CD1c-positive myeloid dendritic cell (primary cell): ENCODE measurements at regions not wholly inside any gene's neighbourhood (a gene's known extent, or its start where the extent isn't known, plus 50 kb on each side); places are given as distances from the start of the nearest gene placed in this dataset.

Experiments used
- DNase-seq: peaks from one replicate; pipeline ENCODE4 v3.0.0-alpha.2; 2016; ENCODE audit errors: extremely low spot score

DNA sequence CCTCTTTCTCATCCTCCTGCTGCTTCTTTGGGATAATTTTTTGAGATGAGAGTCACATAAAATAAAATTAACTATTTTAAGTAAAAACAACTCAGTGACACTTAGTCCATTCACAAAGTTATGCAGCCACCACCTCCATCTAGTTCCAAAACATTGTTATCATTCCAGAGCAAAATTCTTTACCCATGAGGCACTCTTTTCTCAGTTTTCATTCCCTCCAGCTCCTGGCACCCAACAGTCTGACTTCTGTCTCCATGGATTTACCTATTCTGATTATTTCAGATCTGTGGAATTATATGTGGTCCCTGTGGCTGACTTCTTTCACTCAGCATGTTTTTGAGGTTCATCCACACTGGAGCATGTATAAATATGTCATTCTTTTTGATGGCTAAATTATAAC lies 239.9 kb upstream of the DYNLRB2 start:
- no peak for DNase-seq

DNA sequence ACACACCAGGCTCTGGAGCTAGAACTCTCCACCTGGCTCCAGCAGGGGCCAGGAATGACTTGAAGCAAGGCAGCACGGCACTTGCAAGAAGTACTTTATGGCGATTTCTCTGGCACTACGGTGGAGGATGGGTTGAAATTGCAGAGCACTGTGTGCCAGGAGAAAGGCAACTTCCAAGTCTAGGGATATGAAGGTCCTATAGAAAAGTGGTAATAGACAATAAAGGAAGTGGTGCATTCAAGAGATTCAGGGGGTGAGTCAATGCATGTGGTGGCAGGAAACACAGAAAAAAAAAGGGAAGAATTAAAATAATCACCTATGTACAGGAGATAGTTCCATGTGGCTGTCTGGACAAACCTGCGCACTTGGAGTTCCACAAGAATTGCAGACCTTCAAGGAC lies 240.3 kb upstream of the DYNLRB2 start:
- DNase-seq, result no peak

DNA sequence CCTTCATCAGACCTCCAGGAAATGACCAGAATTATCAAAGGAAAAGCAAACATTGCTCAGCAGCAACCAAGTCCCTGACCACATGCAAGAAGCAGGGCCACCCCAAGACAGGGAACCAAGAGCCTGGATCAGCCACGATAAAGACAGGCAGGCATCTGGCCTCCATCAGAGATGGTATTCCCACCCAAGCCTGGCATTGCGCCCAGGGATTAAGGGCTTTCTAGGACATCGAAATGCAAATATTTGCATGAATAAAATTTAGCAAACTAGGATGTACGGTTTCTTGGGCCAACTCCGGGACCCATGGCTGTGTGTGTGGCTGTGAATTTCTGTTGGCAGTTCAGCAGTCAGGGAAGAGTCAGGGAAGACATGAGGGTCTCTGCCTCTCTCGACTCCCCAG lies 241.4 kb upstream of the DYNLRB2 start:
- no peak for DNase-seq

DNA sequence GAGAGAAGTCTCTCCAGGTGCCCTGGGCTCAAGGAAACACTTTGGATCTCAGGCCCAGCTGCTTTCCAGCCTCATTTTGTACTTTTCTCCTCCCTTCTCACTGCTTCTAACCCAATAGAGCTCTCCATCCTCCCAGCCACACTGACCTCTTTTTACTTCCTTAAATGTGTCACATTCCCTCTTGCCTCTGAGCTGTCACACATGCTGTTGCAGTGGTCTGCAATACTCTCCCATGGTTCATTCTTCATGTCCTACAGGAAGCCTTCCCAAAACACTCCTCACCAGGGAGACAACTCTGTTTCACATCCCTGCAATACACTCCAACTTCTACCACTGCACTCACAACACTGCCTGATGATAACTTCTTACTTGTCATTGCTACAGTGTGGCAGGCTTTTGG lies 242.1 kb upstream of the DYNLRB2 start:
- DNase-seq, result no peak

DNA sequence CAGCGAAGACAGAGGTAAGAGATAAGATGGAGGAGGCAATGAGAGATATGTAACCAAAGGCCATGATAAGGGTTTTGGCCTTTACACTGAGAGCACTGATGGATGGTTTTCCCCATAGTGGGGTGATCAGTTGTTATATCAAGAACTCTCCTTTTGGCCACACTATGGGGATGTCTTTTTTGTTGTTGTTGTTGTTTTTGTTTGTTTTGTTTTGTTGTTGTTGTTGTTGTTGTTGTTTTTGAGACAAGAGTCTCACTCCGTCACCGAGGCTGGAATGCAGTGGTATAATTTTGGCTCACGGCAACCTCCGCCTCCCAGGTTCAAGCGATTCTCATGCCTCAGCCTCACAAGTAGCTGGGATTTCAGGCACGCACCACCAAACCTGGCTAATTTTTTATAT lies 244.8 kb upstream of the DYNLRB2 start:
- no peak for DNase-seq

DNA sequence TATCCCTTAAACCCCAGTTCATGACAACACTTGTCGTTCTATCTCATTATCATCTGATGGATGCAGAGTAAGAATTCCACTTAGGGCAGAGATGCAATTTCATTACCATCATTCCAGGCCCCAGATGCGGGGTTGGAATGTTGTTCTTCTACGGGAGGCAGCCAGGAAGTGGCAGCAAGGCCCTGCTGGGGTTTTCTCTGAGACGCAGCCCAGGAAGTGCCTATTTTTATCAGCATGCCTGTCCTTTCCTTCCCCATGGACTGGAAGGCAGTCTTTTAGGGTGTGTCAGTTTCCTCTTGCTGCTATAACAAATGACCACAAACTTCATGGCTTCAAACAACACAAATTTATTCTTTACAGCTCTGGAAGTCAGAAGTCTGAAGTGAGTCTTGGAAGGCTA lies 246.6 kb upstream of the DYNLRB2 start:
- DNase-seq, result no peak

DNA sequence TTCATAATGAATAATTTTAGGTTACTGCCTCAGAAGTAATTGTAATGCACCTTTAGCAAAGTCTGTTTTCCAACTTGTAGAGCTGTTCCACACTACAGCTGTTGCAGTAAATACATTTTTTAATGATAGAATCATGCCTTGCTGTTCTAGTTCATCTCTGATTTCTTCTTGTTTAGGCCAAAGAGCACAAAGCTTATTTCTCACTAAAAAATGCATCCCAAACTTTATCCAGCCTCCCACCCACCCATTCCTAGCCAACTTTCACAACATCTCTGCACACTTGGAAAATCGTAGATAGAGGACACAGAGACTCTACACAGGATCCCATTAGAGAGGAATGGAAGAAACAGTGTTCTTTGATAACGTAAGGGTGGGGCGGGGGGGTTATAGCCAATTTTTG lies 252.2 kb upstream of the DYNLRB2 start:
- no peak for DNase-seq

DNA sequence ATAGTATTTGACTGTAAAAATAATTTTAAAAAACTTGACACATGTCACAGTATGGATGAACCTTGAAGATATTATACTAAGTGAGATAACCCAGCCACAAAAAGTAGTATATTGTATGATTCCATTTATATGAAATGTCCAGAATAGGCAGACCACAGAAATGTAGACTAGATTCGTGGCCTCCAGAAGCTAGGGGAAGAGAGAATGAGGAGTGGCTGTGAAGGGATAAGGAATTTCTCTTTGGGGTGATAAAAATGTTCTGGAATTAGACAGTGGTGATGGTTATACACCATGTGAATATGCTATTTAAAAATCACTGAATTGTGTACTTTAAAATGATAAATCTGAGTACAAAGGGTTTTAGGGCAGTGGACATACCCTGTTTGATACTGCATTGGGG lies 253.1 kb upstream of the DYNLRB2 start:
- DNase-seq, result no peak

DNA sequence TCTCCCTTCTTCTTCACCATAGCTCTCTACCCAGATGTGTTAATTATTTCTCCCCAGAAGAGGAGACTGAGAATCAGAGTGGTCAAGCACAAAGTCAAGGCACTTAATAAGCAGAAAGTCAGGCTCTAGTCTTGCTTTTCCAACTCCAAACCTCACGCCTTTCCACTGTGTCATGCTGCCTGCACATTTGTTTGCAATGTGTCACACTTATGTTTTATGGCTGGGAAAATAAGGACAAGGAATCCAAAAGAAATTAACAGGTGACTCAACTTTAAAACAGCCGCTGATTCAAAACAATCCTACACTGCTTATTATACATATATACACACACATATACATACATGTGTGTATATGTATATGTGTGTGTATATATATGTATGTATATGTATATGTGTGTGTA lies 255.7 kb upstream of the DYNLRB2 start:
- no peak for DNase-seq

DNA sequence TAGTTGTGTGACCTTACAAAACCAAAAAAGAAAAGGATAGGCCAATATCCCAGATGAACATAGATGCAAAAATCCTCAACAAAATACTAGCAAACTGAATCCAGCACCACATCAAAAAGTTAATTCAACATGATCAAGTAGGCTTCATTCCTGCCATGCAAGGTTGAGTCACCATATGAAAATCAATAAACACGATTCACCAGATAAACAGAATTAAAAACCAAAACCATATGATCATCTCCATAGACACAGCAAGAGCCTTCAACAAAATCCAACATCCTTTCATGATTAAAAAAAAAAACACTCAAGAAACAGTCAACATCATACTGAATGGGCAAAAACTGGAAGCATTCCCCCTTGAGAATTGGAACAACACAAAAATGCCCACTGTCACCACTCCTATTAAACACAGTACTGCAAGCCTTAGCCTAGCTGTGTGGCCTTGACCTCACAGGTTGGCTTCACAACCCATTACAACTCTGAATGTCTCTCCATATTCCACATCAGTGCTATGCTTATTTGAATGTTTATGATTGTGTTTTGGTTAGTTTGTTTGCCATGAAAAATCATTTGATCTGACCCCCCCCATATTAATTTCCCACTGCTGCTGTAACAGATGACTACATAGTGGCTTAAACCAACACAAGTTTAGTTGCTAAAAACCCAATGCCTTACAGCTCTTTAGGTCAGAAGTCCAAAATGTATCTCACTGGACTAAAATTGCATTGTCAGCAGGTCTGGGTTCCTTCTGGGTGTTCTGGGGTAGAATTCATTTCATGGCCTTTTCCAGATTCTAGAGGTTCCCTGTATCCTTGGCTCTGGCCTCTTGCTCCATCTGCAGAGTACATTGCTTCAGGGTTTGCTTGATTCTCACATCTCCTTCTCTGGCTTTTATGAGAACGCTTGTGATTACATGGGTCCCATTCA lies 257.1 kb upstream of the DYNLRB2 start:
- DNase-seq, result no peak

DNA sequence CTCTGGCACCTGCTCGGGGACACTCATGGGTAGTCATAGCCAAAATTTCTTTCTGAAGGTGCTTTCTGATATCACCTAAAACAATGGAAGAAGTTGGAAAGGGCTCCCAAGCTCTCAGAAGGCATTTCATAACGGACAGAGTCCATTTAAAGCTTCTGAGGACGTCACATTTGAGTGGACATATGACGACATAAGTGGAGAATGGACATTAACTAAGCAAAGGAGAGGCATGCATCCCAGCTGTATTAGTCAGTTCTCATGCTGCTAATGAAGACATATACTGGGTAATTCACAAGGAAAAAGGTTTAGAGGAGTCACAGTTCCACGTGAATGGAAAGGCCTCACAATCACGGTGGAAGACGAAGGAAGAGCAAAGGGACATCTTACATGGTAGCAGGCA lies 260.2 kb upstream of the DYNLRB2 start:
- no peak for DNase-seq

DNA sequence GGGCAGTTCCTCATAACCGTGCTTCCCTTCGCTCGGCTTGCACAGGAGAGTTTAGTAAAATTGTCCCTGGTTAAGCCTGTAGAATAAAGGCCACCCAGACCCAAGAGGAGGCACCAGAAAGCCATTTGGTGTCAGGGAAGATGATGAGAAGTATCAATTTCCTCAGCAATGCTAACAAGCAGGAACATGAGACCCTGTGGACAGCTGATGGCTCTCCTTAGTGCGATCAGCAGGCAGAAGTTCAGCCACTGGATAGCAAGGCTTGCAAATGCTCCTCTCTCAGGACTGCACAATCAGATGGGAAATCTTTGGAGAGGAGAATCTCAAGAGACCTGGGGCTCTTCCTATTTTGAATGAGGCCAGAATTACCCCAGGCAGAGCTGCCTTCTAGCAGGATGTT lies 261.1 kb upstream of the DYNLRB2 start:
- no peak for DNase-seq

DNA sequence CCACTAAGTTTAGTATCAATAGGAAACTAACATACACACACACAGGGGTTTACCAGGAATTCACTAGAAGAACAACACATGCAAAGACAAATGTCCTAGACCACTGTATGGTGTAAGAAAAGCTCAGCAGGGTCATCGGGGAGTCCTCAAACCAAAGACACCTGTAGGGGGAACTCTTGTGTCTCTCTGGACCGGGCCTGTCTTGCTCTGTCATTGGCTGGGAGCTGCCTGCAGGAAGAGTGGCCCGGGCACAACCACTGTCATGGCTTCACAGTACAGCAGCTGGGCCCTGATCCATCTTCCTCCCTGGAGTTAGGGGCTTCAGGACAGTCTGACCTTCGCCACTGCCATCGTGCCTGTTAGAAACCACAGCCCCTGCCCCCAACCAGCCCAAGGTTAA lies 263.6 kb upstream of the DYNLRB2 start:
- DNase-seq, result no peak

DNA sequence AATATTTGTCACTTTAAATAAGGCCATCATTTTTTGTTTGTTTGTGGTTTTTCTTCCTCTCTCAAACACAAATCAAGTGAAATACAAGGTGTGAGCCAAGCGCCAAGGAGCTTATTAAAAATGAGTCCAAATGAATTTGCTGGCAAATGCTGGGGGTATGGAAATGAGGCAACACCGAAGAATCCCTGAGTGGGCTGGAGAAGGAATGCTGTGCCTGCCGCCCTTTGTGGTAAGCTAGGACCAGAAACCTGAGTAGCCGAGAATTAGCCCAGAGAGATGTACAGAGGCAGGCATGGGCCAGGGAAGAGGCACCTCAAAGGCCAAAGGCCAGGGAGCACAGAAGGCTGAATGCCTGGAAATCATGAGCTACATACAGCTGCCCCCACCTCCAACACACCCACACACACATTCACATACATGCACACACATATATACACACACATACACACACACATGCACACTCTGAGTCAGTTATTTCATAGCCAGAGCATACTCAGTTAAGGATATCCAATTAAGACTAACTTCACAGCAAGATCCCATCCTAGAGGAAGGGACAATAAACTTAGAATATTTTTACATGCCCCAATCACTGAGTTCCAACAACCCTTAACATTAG lies 266.1 kb upstream of the DYNLRB2 start:
- no peak for DNase-seq

DNA sequence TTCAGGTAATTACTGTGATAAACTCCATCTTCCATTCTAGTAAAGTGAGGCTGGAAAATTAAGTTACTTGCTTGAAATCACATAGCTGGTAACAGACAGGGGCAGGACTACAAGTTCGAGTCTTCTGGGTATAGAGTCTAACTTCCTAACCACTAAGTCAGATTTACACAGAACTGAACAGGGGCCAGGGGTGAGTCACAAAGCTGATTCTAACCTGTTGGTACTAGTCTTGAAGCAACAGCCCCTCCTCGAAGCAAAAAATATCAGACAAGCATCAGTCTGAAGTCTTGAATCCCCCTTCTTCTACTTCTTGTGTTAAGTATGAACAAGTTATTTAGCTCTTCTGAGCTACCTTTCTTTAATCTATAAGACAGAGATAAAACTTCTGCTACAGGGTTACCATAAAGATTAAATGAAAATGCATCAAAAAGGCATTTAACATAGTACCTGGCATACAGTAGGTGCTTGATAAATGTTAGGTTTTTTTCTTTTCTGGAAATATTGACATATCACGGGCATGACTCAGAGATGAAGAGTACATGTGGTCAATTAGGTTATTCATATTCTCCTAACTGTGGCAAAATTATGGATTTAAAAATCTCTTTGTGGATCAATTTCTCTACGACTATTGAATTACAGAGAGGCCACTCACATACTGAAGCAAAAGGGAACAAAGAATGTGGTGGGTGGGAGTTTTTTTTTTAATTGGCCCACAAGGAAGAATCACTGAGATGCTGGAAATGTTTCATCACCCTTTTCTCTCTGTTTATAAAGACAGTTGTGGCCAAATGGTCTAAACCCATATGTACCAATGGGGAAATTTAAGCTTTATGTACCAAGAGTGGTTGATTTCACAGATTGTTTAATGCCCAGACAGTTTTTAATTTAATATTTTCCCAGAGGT lies 266.9 kb upstream of the DYNLRB2 start:
- no peak for DNase-seq

DNA sequence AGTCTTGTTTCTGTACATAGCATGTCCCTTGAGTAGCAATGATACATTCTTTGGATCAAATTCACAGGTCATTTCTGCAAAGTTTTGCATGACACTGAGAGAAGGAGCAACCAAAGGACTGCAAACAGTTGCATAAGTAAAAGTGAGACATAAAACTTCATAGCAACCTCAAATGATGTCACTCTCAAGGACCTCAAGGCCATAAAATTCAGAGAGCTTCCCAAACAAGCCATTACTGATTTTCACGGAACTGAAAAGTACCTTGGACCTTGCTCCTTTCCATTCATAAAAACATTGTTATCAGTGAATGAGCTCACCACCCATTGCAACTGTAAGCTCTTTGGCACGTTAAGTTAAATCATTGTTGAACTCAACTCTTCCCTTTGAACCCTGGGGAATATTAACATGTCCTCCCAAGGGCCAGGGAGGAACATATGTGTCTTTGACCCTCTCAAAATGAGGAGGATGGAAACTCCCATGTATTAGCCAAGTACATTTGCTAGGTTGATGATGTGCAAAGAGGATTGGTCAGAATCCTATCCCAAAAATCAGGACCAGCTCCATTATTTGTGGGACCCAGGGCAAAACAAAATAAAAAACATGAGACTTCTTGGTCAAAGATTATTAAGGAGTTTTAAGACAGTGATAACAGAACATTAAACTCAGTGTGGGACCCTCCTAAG lies 275.0 kb upstream of the DYNLRB2 start:
- no peak for DNase-seq

DNA sequence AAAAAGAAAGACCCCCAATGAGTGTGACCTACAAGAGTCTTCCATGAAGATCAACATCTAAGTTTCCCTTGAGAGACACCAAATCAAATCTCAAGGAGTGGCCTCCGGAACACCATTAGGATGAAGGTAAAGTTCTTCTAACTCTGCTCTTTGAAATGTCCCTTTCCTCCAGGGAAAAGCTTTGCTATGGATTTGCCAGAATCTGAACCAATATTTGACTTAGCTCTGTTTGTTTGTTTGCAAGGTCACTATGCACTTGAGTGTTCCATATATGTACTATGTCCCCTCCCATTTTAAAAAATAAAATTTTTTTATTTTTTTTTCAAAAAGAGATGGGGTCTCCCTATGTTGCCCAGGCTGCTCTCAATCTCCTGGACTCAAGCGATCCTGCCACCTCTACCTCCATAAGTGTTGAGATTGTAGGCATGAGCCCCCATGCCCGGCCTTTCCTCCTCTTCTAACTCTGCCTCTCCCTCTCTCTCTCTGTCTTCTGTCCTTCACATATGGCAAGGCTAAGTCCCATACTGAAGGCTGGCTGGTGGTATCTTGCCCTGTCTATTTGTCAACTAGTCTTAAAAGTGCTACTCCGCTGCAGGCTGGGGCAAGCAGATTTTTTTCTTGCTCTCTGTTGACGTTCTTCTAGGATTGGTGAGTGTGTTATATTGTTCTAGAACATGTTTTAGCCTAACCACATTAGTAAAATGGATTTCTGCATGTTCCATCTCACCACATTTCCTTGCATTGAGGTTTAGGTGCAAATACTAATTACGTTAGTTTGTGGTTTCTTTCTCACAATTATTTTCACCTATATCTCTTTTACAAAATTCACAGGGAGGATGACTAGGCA lies 276.7 kb upstream of the DYNLRB2 start:
- no peak for DNase-seq

DNA sequence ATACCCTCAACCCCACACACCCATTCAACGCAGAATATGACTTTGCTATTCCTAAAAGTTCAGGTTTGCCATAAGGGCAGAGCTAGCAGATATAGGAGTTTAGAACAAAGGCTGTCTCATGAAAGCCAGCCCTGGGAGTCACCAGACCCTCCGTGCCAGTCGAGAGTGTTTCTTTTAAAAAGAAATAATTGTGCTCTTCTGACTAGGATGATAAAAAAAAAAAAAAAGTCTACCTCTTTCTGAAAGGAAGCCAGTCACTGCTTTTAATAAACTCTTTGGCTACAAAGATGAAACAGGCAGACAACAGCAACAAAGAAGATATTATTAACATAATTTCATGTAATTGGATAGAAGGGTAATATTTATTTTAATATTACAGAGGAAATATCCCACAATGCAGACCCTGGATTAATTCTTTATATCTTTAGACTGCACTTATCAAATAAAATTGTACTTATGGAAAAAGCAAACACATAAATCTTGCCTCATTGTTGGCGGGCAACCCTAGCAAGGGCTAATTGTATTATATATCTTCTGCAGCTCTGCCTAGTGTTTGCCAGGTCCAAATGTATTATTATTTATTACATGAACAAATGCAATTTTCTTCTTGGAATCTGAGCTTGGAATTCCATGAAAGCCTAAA lies 277.5 kb upstream of the DYNLRB2 start:
- no peak for DNase-seq

DNA sequence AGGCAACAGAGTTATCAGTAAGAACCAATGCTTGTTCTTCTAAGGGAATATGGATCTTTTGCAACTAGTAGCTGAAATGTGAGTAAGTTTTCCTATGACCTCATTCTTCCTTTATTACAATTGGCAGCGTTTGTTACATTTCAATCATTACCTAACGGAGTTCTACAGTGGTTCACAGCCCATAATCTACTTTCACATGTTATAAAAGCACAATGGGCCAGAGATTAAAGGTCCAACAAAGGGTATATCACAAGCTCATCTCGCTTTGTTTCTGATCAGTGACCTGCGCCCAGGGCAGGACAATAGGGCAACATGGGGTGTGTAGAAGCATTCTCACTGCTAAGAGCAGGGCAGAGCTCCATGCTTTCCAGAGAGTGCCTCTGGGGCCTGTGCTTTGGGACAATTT lies 279.9 kb upstream of the DYNLRB2 start:
- no peak for DNase-seq

DNA sequence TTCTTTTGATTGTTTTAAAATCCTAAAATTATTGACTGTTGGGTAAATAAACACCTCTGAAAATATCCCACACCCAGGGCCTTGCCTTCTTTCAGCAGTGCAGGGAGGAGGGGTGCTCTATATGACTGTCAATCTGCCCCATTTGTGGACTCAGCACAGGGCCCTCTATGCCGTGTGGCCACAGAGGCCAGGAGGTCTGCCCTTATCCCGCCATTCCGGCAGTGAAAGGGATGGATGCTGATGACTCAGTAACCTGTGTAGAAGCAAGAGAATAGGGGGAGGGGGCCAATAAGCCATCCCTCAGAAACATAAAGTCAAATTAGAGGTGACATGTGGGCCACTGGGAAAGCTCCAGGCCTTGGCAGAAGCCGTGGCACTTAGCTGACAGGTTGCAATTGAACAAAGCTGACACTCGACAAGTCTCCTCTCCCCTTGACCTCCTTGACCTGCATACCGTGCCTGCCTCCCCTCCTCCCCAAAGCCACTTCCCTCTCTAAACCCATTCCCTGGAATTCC lies 281.4 kb upstream of the DYNLRB2 start:
- DNase-seq, result no peak
